ENCODE measurements at regions not wholly inside any gene's neighbourhood (a gene's known extent, or its start where the extent isn't known, plus 50 kb on each side); places are given as distances from the start of the nearest gene placed in this dataset.

DNA sequence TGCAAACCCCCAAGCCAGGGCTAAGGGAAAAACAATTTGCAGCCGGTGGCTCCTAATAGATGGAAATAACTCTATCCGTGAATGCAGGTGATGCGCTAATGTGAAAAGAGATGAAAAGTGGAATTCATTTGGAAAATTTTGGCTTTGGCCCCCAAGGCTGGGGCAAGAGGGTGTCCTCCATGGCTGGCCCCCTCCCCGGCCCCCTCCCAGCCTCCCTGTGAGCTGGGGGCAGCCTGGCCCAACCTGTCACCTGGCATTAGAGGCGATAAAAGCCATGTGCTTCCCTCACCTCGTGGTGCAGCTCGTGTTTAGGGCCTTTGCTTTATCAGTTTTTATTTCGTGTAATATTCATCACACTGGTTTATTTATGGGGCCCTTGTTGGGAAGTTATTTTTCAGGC lies 267.2 kb downstream of the ENGASE start:
- no peak for ATAC-seq (ENCODE audit: low FRiP score)
- no peak for TF ChIP-seq CTCF (IDR thresholded peaks at IDR 0.05)

GRCh38 chr17:79341222-79341780 lies 266.7 kb downstream of the ENGASE start:
- DNase-seq (ENCODE audit: low spot score) = no peak
- no peak for ATAC-seq (ENCODE audit: low FRiP score)
- TF ChIP-seq CTCF (IDR thresholded peaks at IDR 0.05) = no peak

More for the DNA sequence above, 267.2 kb downstream of the ENGASE start:
- DNase-seq (ENCODE audit: low spot score) = no peak

GRCh38 chr17:79340333-79341221 lies 266.0 kb downstream of the ENGASE start:
- DNase-seq (ENCODE audit: low spot score) (no peak), ATAC-seq (ENCODE audit: low FRiP score) (no peak)
- no peak for TF ChIP-seq CTCF (IDR thresholded peaks at IDR 0.05)

- DNase-seq (ENCODE audit: low spot score) = no peak
- no peak for ATAC-seq (ENCODE audit: low FRiP score)
- TF ChIP-seq CTCF (IDR thresholded peaks at IDR 0.05) = no peak
Observed at GRCh38 chr17:79339321-79339720, 264.7 kb downstream of the ENGASE start.

- ATAC-seq (ENCODE audit: low FRiP score) (no peak), DNase-seq (ENCODE audit: low spot score) (no peak)
- TF ChIP-seq CTCF (IDR thresholded peaks at IDR 0.05) = no peak
Observed at GRCh38 chr17:79338604-79339003, 264.0 kb downstream of the ENGASE start.

GRCh38 chr17:79338152-79338551 lies 263.5 kb downstream of the ENGASE start:
- no peak for TF ChIP-seq CTCF (IDR thresholded peaks at IDR 0.05)
- ATAC-seq (ENCODE audit: low FRiP score) = no peak
- DNase-seq (ENCODE audit: low spot score) = no peak

GRCh38 chr17:79337053-79337452 lies 262.4 kb downstream of the ENGASE start:
- DNase-seq (ENCODE audit: low spot score) = no peak
- ATAC-seq (ENCODE audit: low FRiP score) = no peak
- TF ChIP-seq CTCF (IDR thresholded peaks at IDR 0.05) = no peak
